ENCODE measurements at regions not wholly inside any gene's neighbourhood (a gene's known extent, or its start where the extent isn't known, plus 50 kb on each side); places are given as distances from the start of the nearest gene placed in this dataset.

GRCh38 chr15:81478354-81478753 is 104.3 kb upstream of the TMC3 start:
- Histone ChIP-seq H3K4me1 (no peaks in the 10 kb centered on the region), H3K36me3 (no peaks in the 10 kb centered on the region), H3K27me3 (no peaks in the 10 kb centered on the region), H3K27ac (no peak overlapping the region), H3K9me3 (no peaks in the 10 kb centered on the region), H3K4me3 (no peak overlapping the region)
- WGBS, 2 donors (ENCODE audit: low coverage in 1 of 2), result 44 to 53% methylated on average over 2 of the region's 2 CpGs
- in situ Hi-C loops (cut with MboI; ENCODE audit: low pct_ligation_motif_present in 1 of 4, low pct_unique_long_range_greater_than_20kb in 1 of 4, low sequenced_read_pairs in 3 of 4) (loop anchor here in 3 of 4 donors (10.0 to 25.0 kb wide), 3 partner anchors 459 to 726 kb away; no protein-coding TSS in a partner anchor), intact Hi-C loops (cut with DNase I; ENCODE audit: low total_unique reads) (no loop called here)
- TF ChIP-seq POLR2A (IDR thresholded peaks at IDR 0.05) (no peak), EP300 (IDR thresholded peaks at IDR 0.05; ENCODE audit: low read depth) (no peak), POLR2AphosphoS5 (IDR thresholded peaks at IDR 0.05) (no peak), CTCF (IDR thresholded peaks at IDR 0.05) (no peak)
- no peak for DNase-seq

DNA sequence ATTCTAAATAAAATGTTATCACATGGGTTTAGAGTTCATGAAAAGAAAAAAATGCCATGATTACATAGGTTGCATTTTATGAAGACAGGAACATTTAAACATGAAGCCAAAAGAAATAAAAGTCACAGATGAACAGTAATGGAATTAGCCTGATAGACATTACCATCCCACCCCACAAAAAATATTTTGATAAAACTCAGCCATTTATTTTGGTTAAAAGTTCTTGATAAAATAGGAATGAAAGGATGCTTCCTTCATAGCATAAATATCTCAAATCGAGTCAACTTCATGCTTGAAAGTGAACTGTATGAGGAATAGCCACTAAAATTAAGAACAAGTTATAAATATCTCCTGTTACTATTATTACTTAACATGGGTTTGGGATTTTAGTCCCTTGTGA is 101.9 kb upstream of the TMC3 start:
- Histone ChIP-seq H3K27ac (no peak overlapping the region), H3K4me1 (no peaks in the 10 kb centered on the region), H3K36me3 (no peaks in the 10 kb centered on the region), H3K4me3 (no peak overlapping the region), H3K27me3 (no peaks in the 10 kb centered on the region), H3K9me3 (no peaks in the 10 kb centered on the region)
- DNase-seq, result no peak
- 40 to 70% methylated on average over 1 of the region's 1 CpG for WGBS, 2 donors (ENCODE audit: low coverage in 1 of 2)
- intact Hi-C loops (cut with DNase I; ENCODE audit: low total_unique reads), result no loop called here
- in situ Hi-C loops (cut with MboI; ENCODE audit: low pct_ligation_motif_present in 1 of 4, low pct_unique_long_range_greater_than_20kb in 1 of 4, low sequenced_read_pairs in 3 of 4), result loop anchor here in 3 of 4 donors (10.0 to 25.0 kb wide), 3 partner anchors 461 to 729 kb away; no protein-coding TSS in a partner anchor
- TF ChIP-seq CTCF (IDR thresholded peaks at IDR 0.05), result no peak
- TF ChIP-seq POLR2A (IDR thresholded peaks at IDR 0.05), result no peak
- TF ChIP-seq EP300 (IDR thresholded peaks at IDR 0.05; ENCODE audit: low read depth), result no peak
- TF ChIP-seq POLR2AphosphoS5 (IDR thresholded peaks at IDR 0.05), result no peak

DNA sequence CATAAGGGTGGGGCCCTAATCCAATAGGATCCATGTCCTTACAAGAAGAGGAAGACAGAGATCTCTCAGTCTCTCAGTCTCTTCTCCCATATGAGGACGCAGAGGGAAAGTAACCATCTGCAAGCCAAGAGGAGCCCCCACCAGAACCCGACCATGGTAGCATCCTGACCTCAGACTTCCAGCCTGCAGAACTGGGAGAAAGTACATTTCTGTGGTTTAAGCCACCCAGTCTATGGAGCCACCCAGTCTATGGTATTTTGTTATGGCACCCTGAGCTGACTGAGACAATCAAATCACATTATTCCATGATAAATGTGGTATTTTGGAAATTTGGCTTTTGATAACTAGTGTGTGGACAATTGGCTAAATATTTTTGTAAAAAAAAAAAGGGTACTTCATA is 101.5 kb upstream of the TMC3 start:
- Histone ChIP-seq H3K9me3 (no peaks in the 10 kb centered on the region), H3K4me3 (no peak overlapping the region), H3K27ac (no peak overlapping the region), H3K36me3 (no peaks in the 10 kb centered on the region), H3K4me1 (no peaks in the 10 kb centered on the region), H3K27me3 (no peaks in the 10 kb centered on the region)
- WGBS, 2 donors (ENCODE audit: low coverage in 1 of 2), result 73% methylated on average over 2 of the region's 2 CpGs; no CpG with 5 or more reads in 1 of the 2 donors
- intact Hi-C loops (cut with DNase I; ENCODE audit: low total_unique reads), result no loop called here
- in situ Hi-C loops (cut with MboI; ENCODE audit: low pct_ligation_motif_present in 1 of 4, low pct_unique_long_range_greater_than_20kb in 1 of 4, low sequenced_read_pairs in 3 of 4), result loop anchor here in 3 of 4 donors (10.0 to 25.0 kb wide), 3 partner anchors 462 to 729 kb away; no protein-coding TSS in a partner anchor
- no peak for DNase-seq
- TF ChIP-seq EP300 (IDR thresholded peaks at IDR 0.05; ENCODE audit: low read depth) (no peak), CTCF (IDR thresholded peaks at IDR 0.05) (no peak), POLR2AphosphoS5 (IDR thresholded peaks at IDR 0.05) (no peak), POLR2A (IDR thresholded peaks at IDR 0.05) (no peak)

GRCh38 chr15:81473946-81474345 is 99.9 kb upstream of the TMC3 start:
- in situ Hi-C loops (cut with MboI; ENCODE audit: low pct_ligation_motif_present in 1 of 4, low pct_unique_long_range_greater_than_20kb in 1 of 4, low sequenced_read_pairs in 3 of 4), result loop anchor here in 1 of 4 donors (10.0 kb wide), 1 partner anchor 731 kb away; no protein-coding TSS in a partner anchor
- TF ChIP-seq POLR2A (IDR thresholded peaks at IDR 0.05) (no peak), CTCF (IDR thresholded peaks at IDR 0.05) (no peak), EP300 (IDR thresholded peaks at IDR 0.05; ENCODE audit: low read depth) (no peak), POLR2AphosphoS5 (IDR thresholded peaks at IDR 0.05) (no peak)
- intact Hi-C loops (cut with DNase I; ENCODE audit: low total_unique reads), result no loop called here
- Histone ChIP-seq H3K27me3 (no peaks in the 10 kb centered on the region), H3K36me3 (no peaks in the 10 kb centered on the region), H3K4me3 (no peak overlapping the region), H3K9me3 (no peaks in the 10 kb centered on the region), H3K27ac (no peak overlapping the region), H3K4me1 (no peaks in the 10 kb centered on the region)
- WGBS, 2 donors (ENCODE audit: low coverage in 1 of 2), result 86 to 91% methylated on average over 4 to 5 of the region's 5 CpGs
- no peak for DNase-seq

Data from transverse colon (tissue), 4 donors.